GM21529 (cell line): ENCODE measurements at regions not wholly inside any gene's neighbourhood (a gene's known extent, or its start where the extent isn't known, plus 50 kb on each side); places are given as distances from the start of the nearest gene placed in this dataset.

ENCODE experiments used
- ATAC-seq: cut with Tn5 transposase; IDR thresholded peaks from one replicate; pipeline ENCODE4 v1.9.1; 2021; ENCODE audit not compliant: unreplicated experiment

GRCh38 chr18:27763341-27763740 lies 413.6 kb downstream of the CDH2 start:
- no peak for ATAC-seq

GRCh38 chr18:27762054-27762453 lies 414.9 kb downstream of the CDH2 start:
- no peak for ATAC-seq

DNA sequence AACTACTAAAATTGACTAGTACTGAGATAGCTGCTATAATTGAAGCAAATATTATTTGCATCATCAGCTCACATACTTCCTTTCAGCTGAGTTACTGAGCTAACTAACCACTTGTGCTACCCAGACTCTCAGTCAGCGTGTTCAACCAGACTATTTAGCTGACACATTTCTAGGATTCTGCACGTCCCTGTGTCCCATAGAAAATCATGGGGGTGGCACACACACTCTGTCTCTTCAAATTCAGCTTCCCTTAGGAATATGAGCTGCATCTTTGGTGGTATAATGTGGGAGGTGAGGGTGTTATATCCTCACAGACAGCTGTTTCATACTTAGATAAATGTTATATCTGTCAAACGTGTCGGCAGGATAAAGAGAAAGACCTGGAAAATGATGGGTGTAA lies 424.0 kb downstream of the CDH2 start:
- ATAC-seq = no peak

- no peak for ATAC-seq
Measured at GRCh38 chr18:27750923-27751322, 426.0 kb downstream of the CDH2 start.

GRCh38 chr18:27750014-27750413 lies 426.9 kb downstream of the CDH2 start:
- ATAC-seq = no peak

- no peak for ATAC-seq
Measured at GRCh38 chr18:27749194-27749593, 427.7 kb downstream of the CDH2 start.

- no peak for ATAC-seq
Measured at GRCh38 chr18:27746241-27746640, 430.7 kb downstream of the CDH2 start.

DNA sequence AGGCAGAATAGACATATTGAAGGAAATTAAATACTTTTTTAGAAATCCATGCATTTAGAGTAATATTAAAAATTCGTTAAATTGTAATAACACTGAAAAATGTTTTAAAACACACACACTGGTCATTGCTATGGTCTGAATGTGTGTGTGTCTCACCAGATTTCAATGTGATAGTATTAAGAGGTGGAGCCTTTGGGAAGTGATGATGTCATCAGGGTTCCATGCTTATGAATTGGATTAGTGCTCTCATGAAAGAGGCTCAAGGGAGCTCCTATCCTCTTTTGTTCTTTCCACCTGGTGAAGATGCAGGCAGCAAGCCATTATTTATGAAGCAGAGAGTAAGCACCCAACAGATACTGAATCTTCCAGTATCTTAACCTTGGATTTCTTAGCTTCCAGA lies 441.8 kb downstream of the CDH2 start:
- no peak for ATAC-seq

DNA sequence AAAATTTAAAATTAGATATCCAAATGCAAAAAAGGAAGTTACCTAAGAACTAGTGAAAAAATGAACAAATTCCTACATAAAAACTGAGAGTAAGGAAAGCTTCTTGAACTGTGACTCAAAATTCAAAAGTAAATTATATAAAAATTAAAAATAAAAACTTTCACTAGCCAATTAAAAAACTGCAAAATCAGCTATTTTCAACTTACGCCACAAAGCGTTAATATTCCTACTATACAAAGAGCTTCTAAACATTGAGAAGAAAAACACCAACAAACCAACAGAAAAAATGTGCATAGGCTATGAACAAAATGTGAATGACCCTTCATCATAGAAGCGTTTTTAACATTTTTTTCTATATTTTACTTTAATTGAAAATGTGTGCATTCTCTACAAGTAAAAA lies 445.7 kb downstream of the CDH2 start:
- no peak for ATAC-seq

- no peak for ATAC-seq
Measured at GRCh38 chr18:27728659-27729058, 448.3 kb downstream of the CDH2 start.

DNA sequence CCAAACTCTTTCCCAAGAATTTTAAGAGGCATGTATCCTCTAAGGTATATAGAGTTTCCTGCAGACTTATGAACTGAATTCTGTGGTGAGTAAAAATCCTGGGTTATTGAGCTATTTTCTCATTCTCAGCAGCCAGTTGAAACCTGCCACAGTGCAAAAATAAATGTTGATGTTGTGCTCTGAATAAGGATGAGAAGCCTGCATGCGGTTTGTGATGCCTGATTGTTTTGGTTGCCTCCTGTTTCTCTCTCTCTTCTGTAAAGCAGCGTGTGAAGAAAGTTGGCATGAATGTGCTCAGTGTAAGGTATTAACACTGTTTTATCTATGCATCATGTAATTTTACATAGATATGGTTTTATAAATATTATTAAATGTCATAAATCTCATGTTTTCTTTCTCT lies 452.6 kb downstream of the CDH2 start:
- ATAC-seq = no peak

DNA sequence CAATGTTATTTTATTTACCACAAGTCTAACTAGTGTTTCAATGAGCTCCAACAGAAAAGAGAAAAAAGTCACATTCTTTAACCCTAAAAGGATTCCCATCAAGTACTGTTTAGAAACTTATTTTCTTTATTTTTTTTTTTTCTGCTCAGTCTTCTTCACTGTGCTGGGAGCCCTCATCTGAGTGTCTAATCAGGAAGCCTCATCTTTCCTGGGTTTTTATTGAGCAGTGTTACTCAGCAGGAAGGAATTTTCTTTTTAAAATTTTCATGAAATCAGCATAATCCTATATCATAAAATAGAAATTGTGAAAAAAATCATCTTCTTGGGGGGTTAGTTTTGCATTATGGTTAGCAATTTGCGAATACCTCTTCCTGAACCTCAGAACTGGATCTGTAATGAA lies 453.8 kb downstream of the CDH2 start:
- no peak for ATAC-seq

- ATAC-seq = no peak
Measured at GRCh38 chr18:27719680-27720079, 457.2 kb downstream of the CDH2 start.

- no peak for ATAC-seq
Measured at GRCh38 chr18:27717816-27718215, 459.1 kb downstream of the CDH2 start.

- ATAC-seq = no peak
Measured at GRCh38 chr18:27717250-27717649, 459.7 kb downstream of the CDH2 start.

GRCh38 chr18:27715751-27716150 lies 461.2 kb downstream of the CDH2 start:
- no peak for ATAC-seq

GRCh38 chr18:27713738-27714095 lies 463.2 kb downstream of the CDH2 start:
- ATAC-seq = no peak

DNA sequence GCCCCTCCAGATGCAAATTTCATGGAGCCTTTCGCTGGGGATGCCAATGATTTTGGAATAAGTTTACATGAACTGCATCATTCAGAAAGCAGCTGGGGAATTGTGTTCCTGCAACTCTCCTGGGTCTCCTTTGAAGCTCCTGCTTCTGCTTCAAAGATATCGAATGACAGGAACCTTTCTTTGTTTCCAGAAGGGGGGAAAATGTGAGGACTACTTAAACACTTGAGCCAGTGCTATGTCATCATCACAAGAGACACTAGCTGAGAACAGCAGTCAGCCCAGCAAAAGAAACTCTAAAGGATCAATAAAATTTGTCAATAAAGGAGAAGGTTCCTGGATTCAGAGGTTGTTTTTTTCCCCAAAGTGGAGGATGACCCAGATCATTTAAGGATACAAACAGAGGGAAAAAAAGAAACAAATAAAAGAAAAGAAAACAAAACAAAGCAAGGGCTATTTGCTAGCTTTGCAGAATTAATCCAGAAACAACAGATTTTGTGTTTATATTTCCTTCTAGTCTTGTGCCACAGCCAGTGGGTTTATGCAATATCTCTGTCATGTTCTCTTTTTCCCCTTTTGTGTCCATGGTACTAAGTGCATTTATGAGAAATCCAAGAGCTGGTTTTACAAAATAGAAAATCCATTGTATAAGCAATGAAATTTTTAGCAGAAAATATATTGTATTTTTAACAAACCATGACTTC lies 463.7 kb downstream of the CDH2 start:
- ATAC-seq = no peak

GRCh38 chr18:27712066-27712465 lies 464.9 kb downstream of the CDH2 start:
- no peak for ATAC-seq

DNA sequence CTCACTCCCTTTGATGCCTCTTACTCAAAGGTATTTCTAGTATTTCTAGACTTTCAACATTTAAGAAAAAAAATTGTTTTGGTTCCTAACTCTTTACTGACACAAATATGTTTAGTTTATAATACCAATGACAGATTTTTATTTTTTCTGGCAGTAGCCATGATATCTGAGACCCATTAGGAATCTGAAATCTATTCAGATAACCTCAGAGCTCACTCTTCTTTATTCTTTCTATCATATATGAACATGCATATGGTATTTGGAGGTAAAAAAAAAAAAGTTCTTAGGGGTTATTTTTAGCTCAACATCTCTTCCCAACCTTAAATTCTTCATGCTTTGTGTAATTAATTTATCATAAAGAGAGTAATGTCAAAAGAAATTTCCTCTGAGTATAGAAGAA lies 465.5 kb downstream of the CDH2 start:
- no peak for ATAC-seq

- ATAC-seq = no peak
Measured at GRCh38 chr18:27709344-27709743, 467.6 kb downstream of the CDH2 start.

- ATAC-seq = no peak
Measured at GRCh38 chr18:27707201-27707600, 469.7 kb downstream of the CDH2 start.

GRCh38 chr18:27704736-27705361 lies 472.1 kb downstream of the CDH2 start:
- ATAC-seq = no peak
